ENCODE measurements at regions not wholly inside any gene's neighbourhood (a gene's known extent, or its start where the extent isn't known, plus 50 kb on each side); places are given as distances from the start of the nearest gene placed in this dataset.

DNA sequence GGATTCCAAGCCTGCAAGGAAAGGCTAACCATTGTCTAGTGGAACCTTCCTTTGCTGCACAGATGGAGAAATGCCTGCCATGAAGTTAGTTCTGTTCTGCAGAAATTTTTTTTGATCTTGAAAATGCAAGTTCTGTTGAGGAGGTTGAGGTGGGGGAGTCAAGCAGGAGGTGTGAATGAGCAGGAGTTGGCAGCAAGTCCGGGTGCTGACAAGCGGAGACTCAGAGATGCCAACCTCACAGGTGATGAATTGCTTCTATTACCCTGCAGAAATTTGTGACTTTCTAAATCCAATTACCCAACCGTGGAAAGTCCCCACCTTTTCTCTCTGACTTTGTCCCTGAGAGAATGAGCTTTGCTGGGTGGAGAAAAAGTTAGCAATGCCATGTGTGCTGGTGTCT is 350.1 kb downstream of the DHRSX start:
- no peaks in the 10 kb centered on the region for H3K4me1 ChIP-seq (replicated peaks in 1 of 4; ENCODE audit: control insufficient read depth in 3 of 4, insufficient read depth in 4 of 4, low read length in 3 of 4)
- no peaks in the 10 kb centered on the region for H3K79me1 ChIP-seq (ENCODE audit: low read depth, low read length)
- H3K4me2 ChIP-seq (ENCODE audit: insufficient read depth in 1 of 2, low read depth in 2 of 2, low read length in 2 of 2) = no peak overlapping the region
- CTCF ChIA-PET (ENCODE audit: partially characterized antibody) = no interaction called here
- no peaks in the 10 kb centered on the region; the same call in 1 of the 2 replicates for H3K23me2 ChIP-seq (ENCODE audit: low read depth, low read length)
- FAIRE-seq (no peak), DNase-seq (ENCODE audit: low read depth in 1 of 2, low spot score in 2 of 2) (no peak)
- H2BK15ac ChIP-seq (ENCODE audit: low read length) = no peak overlapping the region
- H3K27me3 ChIP-seq (replicated peaks in 1 of 4; ENCODE audit: control insufficient read depth in 3 of 4, extremely low read depth in 1 of 4, insufficient read depth in 3 of 4, low read length in 3 of 4) = no peaks in the 10 kb centered on the region
- TF ChIP-seq GTF2F1 (IDR thresholded peaks at IDR 0.05; ENCODE audit: borderline replicate concordance, low read depth, low read length) = no peak
- TF ChIP-seq CBX5 (IDR thresholded peaks at IDR 0.05; ENCODE audit: low read depth, low read length) = no peak
- no peak for TF ChIP-seq RXRA (IDR thresholded peaks at IDR 0.05; ENCODE audit: insufficient read depth, low read depth, low read length)
- TF ChIP-seq KDM1A (IDR thresholded peaks at IDR 0.05; ENCODE audit: borderline replicate concordance, low read length) = no peak
- TF ChIP-seq EZH2 (IDR thresholded peaks at IDR 0.05; ENCODE audit: low read depth, low read length, severe bottlenecking) = no peak
- no peak for TF ChIP-seq POLR2A (IDR thresholded peaks at IDR 0.05; ENCODE audit: control extremely low read depth in 1 of 2, low read depth in 2 of 2, low read length in 2 of 2)
- no peak for TF ChIP-seq MAFK (IDR thresholded peaks at IDR 0.05; ENCODE audit: low read depth, low read length)
- no peak for TF ChIP-seq BCL11A (IDR thresholded peaks at IDR 0.05; ENCODE audit: low read depth in 2 of 2, low read length in 2 of 2)
- TF ChIP-seq TEAD4 (IDR thresholded peaks at IDR 0.05; ENCODE audit: low read depth, low read length) = no peak
- TF ChIP-seq, protein P1, sequence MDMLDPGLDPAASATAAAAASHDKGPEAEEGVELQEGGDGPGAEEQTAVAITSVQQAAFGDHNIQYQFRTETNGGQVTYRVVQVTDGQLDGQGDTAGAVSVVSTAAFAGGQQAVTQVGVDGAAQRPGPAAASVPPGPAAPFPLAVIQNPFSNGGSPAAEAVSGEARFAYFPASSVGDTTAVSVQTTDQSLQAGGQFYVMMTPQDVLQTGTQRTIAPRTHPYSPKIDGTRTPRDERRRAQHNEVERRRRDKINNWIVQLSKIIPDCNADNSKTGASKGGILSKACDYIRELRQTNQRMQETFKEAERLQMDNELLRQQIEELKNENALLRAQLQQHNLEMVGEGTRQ (IDR thresholded peaks at IDR 0.05; ENCODE audit: low read length) = no peak
- TF ChIP-seq JUND (IDR thresholded peaks at IDR 0.05; ENCODE audit: low read length) = no peak
- TF ChIP-seq TCF12 (IDR thresholded peaks at IDR 0.05; ENCODE audit: low read depth, low read length) = no peak
- TF ChIP-seq RBBP5 (IDR thresholded peaks at IDR 0.05; ENCODE audit: borderline replicate concordance, low read depth, low read length) = no peak
- H4K8ac ChIP-seq (ENCODE audit: extremely low read depth, insufficient read depth, low read length) = no peak overlapping the region
- H2AK5ac ChIP-seq (ENCODE audit: low read depth, low read length) = no peak overlapping the region
- H3K9me3 ChIP-seq (ENCODE audit: insufficient read depth in 2 of 2, low read depth in 1 of 2, low read length in 1 of 2) = peaks cover 12 to 17% of the 10 kb centered on the region in 2 experiments
- no peak overlapping the region for H2BK20ac ChIP-seq (ENCODE audit: low read length)
- no peak overlapping the region for H3K4me3 ChIP-seq (ENCODE audit: extremely low read depth in 1 of 4, insufficient read depth in 2 of 4, low read depth in 3 of 4, low read length in 4 of 4)
- H3K27ac ChIP-seq (ENCODE audit: low read depth, low read length) = no peak overlapping the region
- H2AFZ ChIP-seq (ENCODE audit: low read length) = no peak overlapping the region
- no peak overlapping the region for H2BK120ac ChIP-seq (replicated peaks; ENCODE audit: low read depth, low read length)
- H4K91ac ChIP-seq (replicated peaks; ENCODE audit: insufficient read length, low read length) = no peak overlapping the region
- no peak overlapping the region for H2BK5ac ChIP-seq (ENCODE audit: low read depth, low read length)
- no peak overlapping the region for H3K9ac ChIP-seq (replicated peaks in 1 of 4; ENCODE audit: extremely low read depth in 1 of 4, low read depth in 3 of 4, low read length in 3 of 4)
- no peak overlapping the region for H3K14ac ChIP-seq (ENCODE audit: insufficient read length)
- H3K36me3 ChIP-seq (ENCODE audit: control insufficient read depth in 2 of 4, insufficient read depth in 4 of 4, low read length in 3 of 4) = peaks cover 0 to 2% (median 0%) of the 10 kb centered on the region in 4 experiments; a peak in 2 of 8 replicates
- no peak overlapping the region for H3K23ac ChIP-seq (ENCODE audit: insufficient read length)
- no peak overlapping the region for H4K5ac ChIP-seq (ENCODE audit: insufficient read length, low read depth, low read length)
- H3K18ac ChIP-seq (ENCODE audit: extremely low read depth, low read length) = no peak overlapping the region
- no peak overlapping the region for H2BK12ac ChIP-seq (ENCODE audit: low read depth, low read length)
- POLR2A ChIA-PET (ENCODE audit: partially characterized antibody) = no interaction called here
- no peak overlapping the region for H3K4ac ChIP-seq (replicated peaks; ENCODE audit: insufficient read length, low read depth, low read length)
- WGBS, 2 experiments (ENCODE audit: extremely low coverage in 1 of 2, insufficient coverage in 1 of 2, insufficient read length in 1 of 2, insufficient replicate concordance in 2 of 2, low coverage in 1 of 2, low lambda C conversion rate in 2 of 2, missing lambda C conversion rate in 1 of 2) = 93% methylated on average over 3 of the region's 3 CpGs; no CpG with 5 or more reads in 1 of the 2 experiments
- H4K20me1 ChIP-seq (replicated peaks in 1 of 2; ENCODE audit: control insufficient read depth in 1 of 2, insufficient read depth in 2 of 2, low read length in 2 of 2) = no peaks in the 10 kb centered on the region
- no peaks in the 10 kb centered on the region for H3K79me2 ChIP-seq (ENCODE audit: control insufficient read depth in 1 of 2, insufficient read depth in 2 of 2, low read length in 2 of 2)
- H3K56ac ChIP-seq (replicated peaks; ENCODE audit: insufficient read length, low read depth, low read length) = no peak overlapping the region
